Keratinocyte (primary cell): ENCODE measurements at regions not wholly inside any gene's neighbourhood (a gene's known extent, or its start where the extent isn't known, plus 50 kb on each side); places are given as distances from the start of the nearest gene placed in this dataset.

Experiments
- DNase-seq: peaks from one replicate; pipeline ENCODE4 v3.0.0-alpha.2; 2011; ENCODE audit warnings: low read depth, missing footprints, low spot score
- FAIRE-seq: peaks from 2 replicates; lab custom pipeline; 2011; peaks lifted over from hg19 to GRCh38; lab: Jason Lieb, UNC
- H2AFZ ChIP-seq: 2 replicates; pipeline ENCODE4 v1.6.0; 2012; ENCODE audit warnings: low read length, control low read depth, inconsistent platforms; ENCODE audit not compliant: control insufficient read depth
- H3K27ac ChIP-seq: 2 replicates; pipeline ENCODE4 v1.5.1; 2011; ENCODE audit warnings: low read length; ENCODE audit not compliant: control insufficient read depth, insufficient read depth
- H3K27me3 ChIP-seq: 3 replicates; pipeline ENCODE4 v1.6.0; 2011; ENCODE audit warnings: low read length; ENCODE audit not compliant: control insufficient read depth, insufficient read depth; ENCODE audit errors: extremely low read depth
- H3K36me3 ChIP-seq, 2 experiments: 2 replicates in 1 of 2; 3 replicates in 1 of 2; pipeline ENCODE4 v1.5.1; 2011; ENCODE audit warnings: low read length in 2 of 2, mild to moderate bottlenecking in 1 of 2; ENCODE audit not compliant: control insufficient read depth in 2 of 2, insufficient read depth in 2 of 2; ENCODE audit errors: extremely low read depth in 1 of 2
- H3K4me1 ChIP-seq: 3 replicates; pipeline ENCODE4 v1.5.1; 2011; ENCODE audit warnings: low read length; ENCODE audit not compliant: control insufficient read depth, insufficient read depth; ENCODE audit errors: extremely low read depth
- H3K4me2 ChIP-seq: 3 replicates; pipeline ENCODE4 v1.6.0; 2011; ENCODE audit warnings: low read depth, low read length; ENCODE audit not compliant: control insufficient read depth, insufficient read depth; ENCODE audit errors: extremely low read depth
- H3K4me3 ChIP-seq, 3 experiments: fragments of 200-600 bp in 1 of 3; sonication (generic) in 1 of 3; 2 replicates in 2 of 3; 3 replicates in 1 of 3; pipeline ENCODE4 v1.5.1; 2011 to 2016; ENCODE audit warnings: low read length in 3 of 3, mild to moderate bottlenecking in 3 of 3, control low read depth in 2 of 3, inconsistent platforms in 1 of 3, low read depth in 1 of 3, mixed read lengths in 1 of 3, mixed run types in 1 of 3, moderate library complexity in 1 of 3; ENCODE audit not compliant: control insufficient read depth in 2 of 3, insufficient read depth in 2 of 3; ENCODE audit errors: extremely low read depth in 1 of 3
- H3K79me2 ChIP-seq: 2 replicates; pipeline ENCODE4 v1.6.0; 2012; ENCODE audit warnings: low read length; ENCODE audit not compliant: control insufficient read depth, insufficient read depth
- H3K9ac ChIP-seq: 3 replicates; pipeline ENCODE4 v1.6.0; 2011; ENCODE audit warnings: low read length; ENCODE audit not compliant: control insufficient read depth, insufficient read depth; ENCODE audit errors: extremely low read depth
- H3K9me1 ChIP-seq: 3 replicates; pipeline ENCODE4 v1.6.0; 2011; ENCODE audit warnings: low read length; ENCODE audit not compliant: control insufficient read depth, insufficient read depth; ENCODE audit errors: extremely low read depth
- H3K9me3 ChIP-seq: 2 replicates; pipeline ENCODE4 v1.5.1; 2012; ENCODE audit warnings: low read depth, low read length; ENCODE audit not compliant: control insufficient read depth
- H4K20me1 ChIP-seq: 3 replicates; pipeline ENCODE4 v1.6.0; 2011; ENCODE audit warnings: low read length; ENCODE audit not compliant: control insufficient read depth, insufficient read depth; ENCODE audit errors: extremely low read depth
- EZH2 ChIP-seq: IDR thresholded peaks from one replicate; pipeline ENCODE4 v1.6.1; 2012; ENCODE audit warnings: inconsistent platforms, mild to moderate bottlenecking, low read length, moderate library complexity
- dilution Hi-C: fragments of 300-500 bp; cut with MboI; formaldehyde crosslinking; loops from one replicate; pipeline ENCODE4 v1.7.0; 2020; ENCODE audit warnings: low sequenced_read_pairs; ENCODE audit not compliant: extremely low pct_ligation_motif_present
- TF ChIP-seq, protein P1 (sequence below), 3 experiments: IDR thresholded peaks in 1 of 3; conservative IDR thresholded peaks in 1 of 3; optimal IDR thresholded peaks in 1 of 3; 2 replicates in 2 of 3; 3 replicates in 1 of 3; pipeline versions ENCODE3 to v1.5.1; 2011; ENCODE audit warnings: low read length in 3 of 3, mild to moderate bottlenecking in 3 of 3, moderate library complexity in 2 of 3, control low read depth in 1 of 3, inconsistent platforms in 1 of 3; ENCODE audit not compliant: insufficient read depth in 2 of 3; ENCODE audit errors: extremely low read depth in 1 of 3

DNA sequence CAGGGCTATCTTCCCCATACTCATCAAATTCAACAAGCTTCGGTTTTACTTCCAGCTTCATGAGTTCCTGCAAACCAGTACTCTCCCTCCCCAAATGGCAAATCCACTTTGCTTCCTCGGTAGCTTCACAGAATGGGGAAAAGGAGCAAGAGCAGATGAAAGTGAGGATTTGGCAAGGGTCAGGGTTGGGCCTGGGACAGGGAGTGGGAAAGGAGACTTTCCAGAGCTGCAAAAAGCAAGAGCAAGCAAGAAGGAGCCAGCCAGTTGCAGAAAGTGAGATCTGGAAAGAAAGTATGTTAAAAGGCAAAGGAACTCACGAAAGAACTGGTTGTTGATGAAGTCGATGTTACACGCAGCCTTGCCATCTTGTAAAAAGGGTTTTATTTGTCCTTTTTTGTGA, 522.8 kb upstream of the TBX3 start:
- H3K36me3 ChIP-seq: no peaks in the 10 kb centered on the region
- FAIRE-seq (no peak), DNase-seq (no peak)
- H3K9ac ChIP-seq: no peak overlapping the region
- H3K9me3 ChIP-seq: no peaks in the 10 kb centered on the region
- no peaks in the 10 kb centered on the region for H4K20me1 ChIP-seq
- no peaks in the 10 kb centered on the region for H3K27me3 ChIP-seq
- H3K9me1 ChIP-seq: no peaks in the 10 kb centered on the region
- dilution Hi-C loops: no loop called here
- H3K79me2 ChIP-seq: no peaks in the 10 kb centered on the region
- H3K4me3 ChIP-seq: no peak overlapping the region
- no peak overlapping the region for H3K4me2 ChIP-seq
- TF ChIP-seq EZH2: no peak
- TF ChIP-seq, protein P1, sequence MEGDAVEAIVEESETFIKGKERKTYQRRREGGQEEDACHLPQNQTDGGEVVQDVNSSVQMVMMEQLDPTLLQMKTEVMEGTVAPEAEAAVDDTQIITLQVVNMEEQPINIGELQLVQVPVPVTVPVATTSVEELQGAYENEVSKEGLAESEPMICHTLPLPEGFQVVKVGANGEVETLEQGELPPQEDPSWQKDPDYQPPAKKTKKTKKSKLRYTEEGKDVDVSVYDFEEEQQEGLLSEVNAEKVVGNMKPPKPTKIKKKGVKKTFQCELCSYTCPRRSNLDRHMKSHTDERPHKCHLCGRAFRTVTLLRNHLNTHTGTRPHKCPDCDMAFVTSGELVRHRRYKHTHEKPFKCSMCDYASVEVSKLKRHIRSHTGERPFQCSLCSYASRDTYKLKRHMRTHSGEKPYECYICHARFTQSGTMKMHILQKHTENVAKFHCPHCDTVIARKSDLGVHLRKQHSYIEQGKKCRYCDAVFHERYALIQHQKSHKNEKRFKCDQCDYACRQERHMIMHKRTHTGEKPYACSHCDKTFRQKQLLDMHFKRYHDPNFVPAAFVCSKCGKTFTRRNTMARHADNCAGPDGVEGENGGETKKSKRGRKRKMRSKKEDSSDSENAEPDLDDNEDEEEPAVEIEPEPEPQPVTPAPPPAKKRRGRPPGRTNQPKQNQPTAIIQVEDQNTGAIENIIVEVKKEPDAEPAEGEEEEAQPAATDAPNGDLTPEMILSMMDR (optimal IDR thresholded peaks at IDR 0.05 in 1 of 3, IDR thresholded peaks at IDR 0.05 in 1 of 3, conservative IDR thresholded peaks at IDR 0.05 in 1 of 3; ENCODE audit: extremely low read depth in 1 of 3, insufficient read depth in 2 of 3, low read length in 3 of 3): no peak
- no peaks in the 10 kb centered on the region for H3K4me1 ChIP-seq
- H2AFZ ChIP-seq: no peak overlapping the region
- no peak overlapping the region for H3K27ac ChIP-seq

GRCh38 chr12:115205755-115206308, 521.9 kb upstream of the TBX3 start:
- H3K27me3 ChIP-seq: no peaks in the 10 kb centered on the region
- no peak overlapping the region for H3K9ac ChIP-seq
- no peak for TF ChIP-seq EZH2
- TF ChIP-seq, protein P1 (optimal IDR thresholded peaks at IDR 0.05 in 1 of 3, IDR thresholded peaks at IDR 0.05 in 1 of 3, conservative IDR thresholded peaks at IDR 0.05 in 1 of 3; ENCODE audit: extremely low read depth in 1 of 3, insufficient read depth in 2 of 3, low read length in 3 of 3): no peak
- H3K79me2 ChIP-seq: no peaks in the 10 kb centered on the region
- H3K9me3 ChIP-seq: no peaks in the 10 kb centered on the region
- H3K36me3 ChIP-seq: no peaks in the 10 kb centered on the region
- H3K4me3 ChIP-seq: no peak overlapping the region
- no peak overlapping the region for H3K4me2 ChIP-seq
- no peak for FAIRE-seq
- dilution Hi-C loops: no loop called here
- no peaks in the 10 kb centered on the region for H3K9me1 ChIP-seq
- H3K4me1 ChIP-seq: no peaks in the 10 kb centered on the region
- H2AFZ ChIP-seq: no peak overlapping the region
- no peak for DNase-seq
- no peak overlapping the region for H3K27ac ChIP-seq
- H4K20me1 ChIP-seq: no peaks in the 10 kb centered on the region
